H54 (cell line): ENCODE measurements at regions not wholly inside any gene's neighbourhood (a gene's known extent, or its start where the extent isn't known, plus 50 kb on each side); places are given as distances from the start of the nearest gene placed in this dataset.

Experiments
- DNase-seq: peaks from one replicate; pipeline ENCODE4 v3.0.0; 2011; ENCODE audit warnings: low spot score, mixed read lengths; ENCODE audit not compliant: insufficient read length
- FAIRE-seq: peaks from 3 replicates; lab custom pipeline; 2011; peaks lifted over from hg19 to GRCh38; lab: Jason Lieb, UNC
- POLR2A ChIP-seq: IDR thresholded peaks from 2 replicates; pipeline ENCODE4 v1.6.1; 2011; ENCODE audit warnings: low read depth, mild to moderate bottlenecking, low read length

DNA sequence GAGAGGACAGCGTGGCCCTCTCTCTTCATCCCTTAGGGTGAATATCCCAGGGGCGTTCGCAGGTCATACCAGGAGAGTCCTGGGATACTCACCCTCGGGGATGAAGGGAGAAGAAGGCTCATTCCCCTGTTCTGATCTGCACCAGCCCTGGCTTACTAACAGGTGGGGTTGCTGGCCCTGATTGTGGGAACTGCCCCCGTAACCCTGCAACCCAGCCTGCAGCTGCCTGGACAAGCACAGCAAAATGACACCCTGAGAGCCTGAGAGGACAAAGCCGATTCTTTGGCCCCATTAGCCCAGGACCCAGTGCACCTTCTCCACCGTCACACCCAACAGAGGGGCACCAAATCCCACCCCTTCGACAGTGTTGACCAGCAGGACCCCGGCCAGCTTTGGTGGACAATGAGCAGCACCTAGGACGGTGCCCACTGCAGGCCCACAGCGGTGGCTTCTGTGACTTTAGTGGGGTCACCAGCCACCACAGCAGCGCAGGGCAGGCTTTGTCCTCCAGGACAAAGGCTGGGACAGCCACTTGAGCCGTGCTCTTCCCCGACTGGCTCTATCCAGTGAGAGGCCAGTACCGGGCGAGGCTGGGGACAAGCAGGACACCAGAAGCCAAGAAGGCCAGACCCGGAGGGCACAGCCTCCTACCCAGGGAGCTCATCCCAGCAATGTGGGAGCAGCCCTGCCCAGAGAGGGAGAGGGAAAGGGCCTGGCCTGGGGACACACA is 98.5 kb upstream of the RTL6 start:
- TF ChIP-seq POLR2A = no peak
- DNase-seq (no peak), FAIRE-seq (no peak)

DNA sequence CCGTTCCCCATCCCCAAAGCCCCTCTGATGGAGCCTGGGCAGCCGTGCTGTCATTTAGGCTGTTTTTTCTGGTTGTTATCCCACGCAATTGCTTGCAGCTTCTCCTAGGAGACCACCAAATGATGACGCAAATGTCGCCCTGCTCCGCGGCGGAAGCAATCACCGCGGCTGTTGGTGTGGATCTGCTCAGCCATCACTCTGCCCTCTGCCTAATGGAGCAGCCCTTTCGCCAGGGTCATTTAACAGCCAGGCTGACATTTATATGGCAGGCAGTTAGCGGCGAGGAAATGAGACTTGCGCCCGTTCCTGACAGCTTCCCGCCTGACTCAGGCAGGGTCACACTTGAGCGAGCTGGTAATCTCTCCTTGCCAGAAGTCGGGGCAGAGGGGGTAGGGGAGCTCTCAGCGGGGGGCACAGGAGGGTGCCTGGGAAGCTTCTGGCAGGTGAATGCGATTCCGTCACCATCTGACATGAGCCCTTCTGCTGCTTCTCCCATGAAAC is 97.9 kb upstream of the RTL6 start:
- FAIRE-seq (no peak), DNase-seq (no peak)
- TF ChIP-seq POLR2A = no peak

DNA sequence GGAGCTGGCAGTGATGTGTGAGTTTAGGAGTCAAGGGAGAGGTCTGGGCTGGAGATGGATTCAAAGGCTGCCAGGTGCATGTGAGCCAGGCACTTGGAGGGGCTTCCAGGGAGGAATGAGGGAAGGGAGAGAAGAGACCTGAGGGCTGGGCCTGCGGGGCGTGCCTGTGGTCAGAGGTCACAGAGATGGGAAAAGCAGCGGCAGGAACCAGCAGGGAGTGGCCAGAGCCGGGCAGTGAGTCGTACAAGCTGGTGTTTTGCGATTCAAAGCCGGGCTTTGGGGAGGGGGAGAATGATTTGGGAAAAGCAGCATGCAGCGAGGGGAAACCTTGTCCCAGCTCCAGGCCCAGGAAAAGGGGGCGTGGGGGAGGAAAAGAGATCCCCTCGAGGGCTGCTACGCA is 96.9 kb upstream of the RTL6 start:
- TF ChIP-seq POLR2A = no peak
- no peak for DNase-seq
- FAIRE-seq = no peak

DNA sequence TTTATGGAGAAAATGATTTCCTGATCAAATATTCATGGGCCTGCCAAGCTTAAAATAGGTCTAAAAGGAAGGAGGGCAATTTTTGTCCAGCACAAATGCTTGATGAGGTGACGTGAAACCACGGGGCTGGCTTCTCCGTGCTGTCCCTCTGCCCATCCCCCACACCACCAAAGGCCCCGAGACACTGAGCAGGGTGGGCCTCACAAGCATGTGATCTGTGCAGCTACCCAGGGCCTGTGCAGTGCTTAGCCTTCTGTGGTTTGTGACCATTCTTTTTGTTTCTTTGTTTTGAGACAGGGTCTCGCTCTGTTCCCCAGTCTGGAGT is 94.8 kb upstream of the RTL6 start:
- no peak for FAIRE-seq
- no peak for TF ChIP-seq POLR2A
- DNase-seq = no peak

DNA sequence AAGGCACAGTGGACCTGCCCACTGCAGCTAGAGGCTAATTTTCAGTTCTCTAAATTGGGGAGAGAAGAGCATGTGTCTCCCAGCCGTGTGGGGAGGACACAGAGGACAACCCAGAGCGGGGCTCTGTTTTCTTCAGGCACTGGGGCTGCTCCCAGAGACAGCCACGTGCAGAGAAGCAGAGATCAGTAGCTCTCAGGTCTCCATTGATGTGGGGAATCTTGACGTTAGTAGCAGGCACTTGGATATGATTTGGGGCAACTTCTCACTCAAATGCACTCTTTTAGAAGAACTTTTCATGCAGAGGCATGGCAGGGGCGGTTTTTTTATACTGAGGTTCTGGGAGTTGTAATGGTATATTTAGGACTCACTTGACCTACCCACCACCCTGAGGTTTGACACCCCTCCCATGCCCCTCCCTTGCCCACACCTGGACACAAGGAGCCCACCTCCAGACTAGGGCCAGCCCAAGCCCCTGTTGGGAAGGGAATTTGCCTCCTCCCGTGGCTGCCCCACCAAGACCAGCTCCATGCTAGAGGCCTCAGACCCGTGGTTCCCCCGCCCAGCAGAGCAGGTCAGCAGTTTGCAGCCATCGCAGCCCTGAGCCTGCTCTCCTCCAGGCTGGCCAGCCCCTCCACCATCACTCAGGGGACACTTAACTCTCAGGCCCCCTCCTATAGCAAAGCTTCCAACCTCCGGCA is 94.2 kb upstream of the RTL6 start:
- TF ChIP-seq POLR2A = no peak
- FAIRE-seq (no peak), DNase-seq (no peak)

DNA sequence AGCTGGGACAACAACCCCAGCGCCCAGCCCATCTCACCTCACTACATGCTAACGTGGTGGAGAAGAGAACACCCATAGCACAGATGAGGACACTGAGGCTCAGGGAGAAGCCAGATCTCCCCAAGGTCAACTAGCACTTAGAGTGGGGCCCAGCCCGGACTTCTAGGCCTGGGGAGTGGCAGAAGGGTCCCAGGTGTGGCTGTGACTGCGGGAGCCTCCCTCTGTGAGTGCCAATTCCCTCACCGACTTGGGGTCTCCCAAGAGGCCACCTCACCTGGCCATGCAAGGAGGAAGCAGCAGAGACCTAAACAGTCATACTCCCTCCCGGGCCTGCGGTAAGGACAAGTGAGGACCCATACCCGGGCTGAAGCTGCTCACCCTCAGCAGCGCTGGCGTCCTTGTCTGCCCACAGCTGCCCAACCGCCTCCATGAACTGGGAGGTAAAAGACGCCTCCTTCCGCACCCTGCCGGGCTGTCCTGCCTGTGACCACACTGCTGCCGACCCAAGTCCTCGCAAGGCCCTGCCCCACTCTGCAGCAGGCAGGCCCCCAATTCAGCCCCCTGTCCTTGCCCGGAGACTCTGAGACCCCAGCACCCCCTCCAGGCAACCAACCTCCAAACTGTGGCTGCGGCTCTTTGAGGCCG is 93.2 kb upstream of the RTL6 start:
- DNase-seq (no peak), FAIRE-seq (no peak)
- TF ChIP-seq POLR2A = no peak

DNA sequence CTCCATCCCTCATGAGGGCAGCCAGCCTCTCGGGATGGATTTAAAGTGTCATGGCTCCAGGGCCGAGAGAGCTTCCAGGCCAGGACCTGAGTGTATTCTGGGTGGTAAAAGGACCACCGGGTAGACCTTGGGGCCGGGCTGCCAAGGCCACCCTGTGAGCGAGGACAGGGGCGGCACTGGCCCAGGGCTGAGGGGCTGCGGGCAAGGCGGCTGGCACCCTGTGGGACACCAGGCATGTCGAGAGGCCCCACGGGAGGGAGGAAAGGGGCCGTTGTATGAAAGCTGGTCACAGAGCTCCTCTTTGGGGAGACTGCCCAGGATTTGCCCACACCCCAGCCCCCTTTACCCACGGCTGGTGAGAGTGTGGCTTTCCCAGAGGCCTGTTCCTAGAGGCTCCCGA is 92.3 kb upstream of the RTL6 start:
- TF ChIP-seq POLR2A = no peak
- no peak for FAIRE-seq
- DNase-seq = no peak

DNA sequence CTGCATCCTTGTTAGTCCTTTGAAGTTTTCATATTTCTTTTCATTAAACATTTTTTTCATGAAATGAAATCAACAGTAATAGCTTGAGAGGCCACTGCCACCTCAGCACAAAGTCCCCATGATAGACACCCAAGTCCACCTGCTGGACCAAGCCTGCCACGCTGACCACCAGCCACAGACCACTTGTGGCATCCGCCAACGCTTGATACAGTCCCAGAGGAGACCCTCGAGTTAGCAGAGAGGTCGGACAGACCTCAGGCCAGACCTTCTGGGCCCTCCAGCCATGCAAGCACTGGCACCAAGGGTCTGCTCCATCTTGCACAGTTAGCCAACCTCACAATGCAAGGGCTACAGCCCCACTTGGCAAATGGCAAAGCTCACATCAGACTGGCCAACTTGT is 91.8 kb upstream of the RTL6 start:
- no peak for FAIRE-seq
- no peak for DNase-seq
- no peak for TF ChIP-seq POLR2A

DNA sequence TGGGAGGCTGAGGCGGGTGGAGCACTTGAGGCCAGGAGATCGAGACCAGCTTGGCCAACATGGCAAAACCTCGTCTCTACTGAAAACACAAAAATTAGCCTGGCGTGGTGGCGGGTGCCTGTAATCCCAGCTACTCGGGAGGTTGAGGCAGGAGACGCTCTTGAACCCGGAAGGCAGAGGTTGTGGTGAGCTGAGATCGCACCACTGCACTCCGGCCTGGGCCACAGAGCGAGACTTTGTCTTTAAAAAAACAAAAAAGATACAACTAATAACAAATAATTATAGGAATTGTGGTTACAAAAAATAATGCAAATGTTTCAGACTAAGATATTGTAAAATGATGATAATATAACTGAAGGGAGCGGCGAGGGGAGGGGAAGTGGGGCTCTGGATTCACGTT is 90.3 kb upstream of the RTL6 start:
- no peak for TF ChIP-seq POLR2A
- DNase-seq (no peak), FAIRE-seq (no peak)

DNA sequence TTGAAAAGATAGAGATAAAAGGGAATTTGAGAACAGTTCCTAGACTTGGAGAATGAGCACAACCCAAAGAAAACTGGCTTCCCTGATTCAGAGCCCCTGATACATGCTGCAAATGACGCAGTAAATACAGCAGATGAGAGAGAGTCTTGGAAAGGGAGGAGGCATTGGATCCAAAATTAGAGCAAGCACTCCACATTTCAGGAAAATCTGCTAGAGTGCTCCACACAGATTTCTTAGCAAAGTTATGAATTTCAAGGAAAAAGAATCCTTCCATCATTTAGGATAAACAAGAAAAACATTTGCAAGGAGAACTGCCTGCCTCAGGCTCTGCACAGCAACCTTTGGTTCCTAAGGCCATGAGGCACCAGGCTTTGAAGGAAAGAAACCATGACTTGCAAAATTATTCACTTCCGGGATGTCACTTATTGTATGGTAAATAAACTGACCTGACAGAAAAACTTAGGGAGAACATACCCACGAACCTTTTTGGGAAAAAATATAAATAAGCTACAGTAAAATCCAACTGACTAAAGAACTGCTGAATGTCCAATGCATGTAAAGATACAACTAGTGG is 89.8 kb upstream of the RTL6 start:
- DNase-seq (no peak), FAIRE-seq (no peak)
- TF ChIP-seq POLR2A = no peak

DNA sequence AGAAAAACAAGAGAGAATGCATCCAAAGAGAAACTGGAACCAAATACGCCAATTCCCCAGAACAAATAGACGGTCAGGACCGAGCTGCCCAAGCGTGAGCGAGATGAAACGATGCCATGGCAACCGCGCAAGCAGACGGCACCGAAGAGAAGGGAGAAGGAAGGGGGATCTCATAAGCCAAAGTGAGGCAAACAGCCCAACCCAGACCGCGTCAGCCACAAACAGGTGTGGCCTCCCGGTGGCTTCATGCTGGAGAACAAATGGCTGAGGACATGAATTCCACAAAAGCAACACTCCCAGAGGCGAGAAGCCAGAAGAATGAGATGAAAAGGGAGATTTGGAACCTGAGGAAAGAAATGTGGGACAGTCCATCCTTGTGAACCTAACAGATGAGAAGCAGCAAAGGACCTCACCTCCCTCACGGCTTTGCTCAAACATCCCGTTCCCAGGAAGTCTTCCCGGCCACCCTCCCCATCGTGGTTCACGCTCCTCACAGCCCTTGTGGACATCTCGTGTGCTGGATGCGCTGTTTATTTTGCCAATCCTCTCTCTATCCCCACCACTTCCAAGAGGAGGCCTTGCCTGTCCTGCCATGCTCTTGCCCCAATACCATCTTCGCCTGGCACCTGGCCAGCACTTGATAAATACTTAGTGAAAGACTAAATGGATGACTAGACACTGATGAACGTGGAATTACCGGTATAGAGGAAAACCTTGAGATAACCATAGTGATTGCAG is 89.1 kb upstream of the RTL6 start:
- FAIRE-seq (no peak), DNase-seq (no peak)
- TF ChIP-seq POLR2A = no peak

DNA sequence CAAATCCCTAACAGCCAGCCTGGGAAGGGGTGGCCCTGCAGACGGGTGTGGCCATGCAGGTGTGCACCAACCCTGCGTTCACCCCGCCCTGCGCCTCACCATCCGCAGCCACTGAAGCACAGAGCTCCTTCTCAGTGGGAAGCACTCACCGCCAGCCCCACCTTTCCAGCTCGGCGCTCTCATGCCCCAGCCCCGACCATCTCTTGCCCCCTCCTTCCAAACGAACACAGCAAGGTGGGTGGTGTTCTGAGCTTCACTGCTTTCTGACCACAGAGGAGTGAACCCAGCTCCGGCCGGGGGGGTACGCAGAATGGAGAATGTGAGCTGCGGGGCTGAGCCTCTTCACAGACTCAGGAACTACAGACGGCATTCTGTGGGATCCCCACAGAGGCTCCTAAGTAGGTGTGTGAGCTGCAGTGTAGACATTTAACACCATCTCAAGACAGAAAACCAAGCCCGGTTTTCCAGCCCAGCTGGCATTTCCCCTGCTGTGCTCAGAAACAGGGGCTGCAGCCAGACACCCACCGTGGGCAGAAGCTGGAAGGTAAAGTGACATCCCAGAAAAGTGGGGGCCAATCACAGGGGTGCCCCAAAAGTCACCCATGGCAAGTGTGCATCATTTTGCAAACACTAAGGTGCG is 88.4 kb upstream of the RTL6 start:
- no peak for DNase-seq
- TF ChIP-seq POLR2A = no peak
- no peak for FAIRE-seq
